ENCODE measurements at regions not wholly inside any gene's neighbourhood (a gene's known extent, or its start where the extent isn't known, plus 50 kb on each side); places are given as distances from the start of the nearest gene placed in this dataset.
A peak's percentile ranks its signal among the peaks of the same experiment; 100 is the strongest.

- DNase-seq: peak; percentile 55
These were observed 108.4 kb upstream of the RASGRP1 start for GRCh38 chr15:38672814-38673670.

- DNase-seq: no peak
These were observed 109.8 kb upstream of the RASGRP1 start for GRCh38 chr15:38674448-38674847.

GRCh38 chr15:38678281-38678680 is 113.7 kb upstream of the RASGRP1 start:
- DNase-seq: no peak

- no peak for DNase-seq
These were observed 116.2 kb upstream of the RASGRP1 start for GRCh38 chr15:38680775-38681174.

GRCh38 chr15:38682363-38682762 is 117.7 kb upstream of the RASGRP1 start:
- no peak for DNase-seq

- no peak for DNase-seq
These were observed 118.2 kb upstream of the RASGRP1 start for GRCh38 chr15:38682861-38683260.

GRCh38 chr15:38683382-38684242 is 119.0 kb upstream of the RASGRP1 start:
- DNase-seq: peak; percentile 63

- peak; percentile 37 for DNase-seq
These were observed 119.9 kb upstream of the RASGRP1 start for GRCh38 chr15:38684440-38685010.

GRCh38 chr15:38685686-38686339 is 121.2 kb upstream of the RASGRP1 start:
- DNase-seq: no peak

- DNase-seq: no peak
These were observed 122.7 kb upstream of the RASGRP1 start for GRCh38 chr15:38687340-38687739.

GRCh38 chr15:38687775-38688495 is 123.3 kb upstream of the RASGRP1 start:
- peak; percentile 10 for DNase-seq

GRCh38 chr15:38688761-38689160 is 124.1 kb upstream of the RASGRP1 start:
- DNase-seq: no peak

GRCh38 chr15:38689522-38689921 is 124.9 kb upstream of the RASGRP1 start:
- no peak for DNase-seq

- DNase-seq: no peak
These were observed 125.6 kb upstream of the RASGRP1 start for GRCh38 chr15:38690216-38690615.

GRCh38 chr15:38690719-38691332 is 126.2 kb upstream of the RASGRP1 start:
- peak; percentile 69 for DNase-seq

- no peak for DNase-seq
These were observed 126.8 kb upstream of the RASGRP1 start for GRCh38 chr15:38691377-38691776.

- no peak for DNase-seq
These were observed 127.6 kb upstream of the RASGRP1 start for GRCh38 chr15:38691965-38692788.

- no peak for DNase-seq
These were observed 128.1 kb upstream of the RASGRP1 start for GRCh38 chr15:38692789-38693062.

- no peak for DNase-seq
These were observed 130.9 kb upstream of the RASGRP1 start for GRCh38 chr15:38695249-38696108.

GRCh38 chr15:38696109-38696727 is 131.6 kb upstream of the RASGRP1 start:
- no peak for DNase-seq
